Neural cell (in vitro differentiated cells): ENCODE measurements at regions not wholly inside any gene's neighbourhood (a gene's known extent, or its start where the extent isn't known, plus 50 kb on each side); places are given as distances from the start of the nearest gene placed in this dataset.

ENCODE experiments used
- POLR2AphosphoS5 ChIP-seq: IDR thresholded peaks from 2 replicates; pipeline ENCODE4 v1.6.1; 2012
- TAF1 ChIP-seq: IDR thresholded peaks from 2 replicates; pipeline ENCODE4 v1.6.1; 2012; ENCODE audit warnings: low read depth
- TF ChIP-seq, protein P1 (sequence below): fragments of 450-650 bp; IDR thresholded peaks from 2 replicates; pipeline ENCODE4 v1.5.1; 2014; ENCODE audit warnings: antibody characterized with exemption, mild to moderate bottlenecking, moderate library complexity; ENCODE audit not compliant: poor library complexity, severe bottlenecking
- TF ChIP-seq, protein P2 (sequence below): IDR thresholded peaks from 2 replicates; pipeline ENCODE4 v1.6.1; 2012; ENCODE audit warnings: borderline replicate concordance

DNA sequence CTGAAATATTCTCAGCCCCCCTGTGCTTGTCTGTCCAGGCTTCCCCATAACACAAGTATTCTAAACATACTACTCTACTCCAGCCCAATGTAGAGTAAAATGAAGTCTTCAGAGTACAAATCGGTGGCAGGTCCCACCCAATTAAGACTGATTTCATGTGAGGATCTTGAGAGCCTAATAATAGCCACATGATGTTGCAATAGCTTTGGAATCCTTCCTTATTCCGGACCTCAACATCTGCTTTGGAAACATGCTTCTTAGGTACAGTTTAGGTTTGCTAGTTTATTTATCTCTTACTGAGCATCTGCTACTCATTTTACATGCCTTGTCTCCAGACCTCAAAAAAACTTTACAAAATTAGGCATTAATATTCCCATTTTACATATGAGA lies 207.3 kb upstream of the RAB6C start:
- TF ChIP-seq, protein P1, sequence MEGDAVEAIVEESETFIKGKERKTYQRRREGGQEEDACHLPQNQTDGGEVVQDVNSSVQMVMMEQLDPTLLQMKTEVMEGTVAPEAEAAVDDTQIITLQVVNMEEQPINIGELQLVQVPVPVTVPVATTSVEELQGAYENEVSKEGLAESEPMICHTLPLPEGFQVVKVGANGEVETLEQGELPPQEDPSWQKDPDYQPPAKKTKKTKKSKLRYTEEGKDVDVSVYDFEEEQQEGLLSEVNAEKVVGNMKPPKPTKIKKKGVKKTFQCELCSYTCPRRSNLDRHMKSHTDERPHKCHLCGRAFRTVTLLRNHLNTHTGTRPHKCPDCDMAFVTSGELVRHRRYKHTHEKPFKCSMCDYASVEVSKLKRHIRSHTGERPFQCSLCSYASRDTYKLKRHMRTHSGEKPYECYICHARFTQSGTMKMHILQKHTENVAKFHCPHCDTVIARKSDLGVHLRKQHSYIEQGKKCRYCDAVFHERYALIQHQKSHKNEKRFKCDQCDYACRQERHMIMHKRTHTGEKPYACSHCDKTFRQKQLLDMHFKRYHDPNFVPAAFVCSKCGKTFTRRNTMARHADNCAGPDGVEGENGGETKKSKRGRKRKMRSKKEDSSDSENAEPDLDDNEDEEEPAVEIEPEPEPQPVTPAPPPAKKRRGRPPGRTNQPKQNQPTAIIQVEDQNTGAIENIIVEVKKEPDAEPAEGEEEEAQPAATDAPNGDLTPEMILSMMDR: no peak
- TF ChIP-seq POLR2AphosphoS5 (no peak), TAF1 (no peak)
- TF ChIP-seq, protein P2, sequence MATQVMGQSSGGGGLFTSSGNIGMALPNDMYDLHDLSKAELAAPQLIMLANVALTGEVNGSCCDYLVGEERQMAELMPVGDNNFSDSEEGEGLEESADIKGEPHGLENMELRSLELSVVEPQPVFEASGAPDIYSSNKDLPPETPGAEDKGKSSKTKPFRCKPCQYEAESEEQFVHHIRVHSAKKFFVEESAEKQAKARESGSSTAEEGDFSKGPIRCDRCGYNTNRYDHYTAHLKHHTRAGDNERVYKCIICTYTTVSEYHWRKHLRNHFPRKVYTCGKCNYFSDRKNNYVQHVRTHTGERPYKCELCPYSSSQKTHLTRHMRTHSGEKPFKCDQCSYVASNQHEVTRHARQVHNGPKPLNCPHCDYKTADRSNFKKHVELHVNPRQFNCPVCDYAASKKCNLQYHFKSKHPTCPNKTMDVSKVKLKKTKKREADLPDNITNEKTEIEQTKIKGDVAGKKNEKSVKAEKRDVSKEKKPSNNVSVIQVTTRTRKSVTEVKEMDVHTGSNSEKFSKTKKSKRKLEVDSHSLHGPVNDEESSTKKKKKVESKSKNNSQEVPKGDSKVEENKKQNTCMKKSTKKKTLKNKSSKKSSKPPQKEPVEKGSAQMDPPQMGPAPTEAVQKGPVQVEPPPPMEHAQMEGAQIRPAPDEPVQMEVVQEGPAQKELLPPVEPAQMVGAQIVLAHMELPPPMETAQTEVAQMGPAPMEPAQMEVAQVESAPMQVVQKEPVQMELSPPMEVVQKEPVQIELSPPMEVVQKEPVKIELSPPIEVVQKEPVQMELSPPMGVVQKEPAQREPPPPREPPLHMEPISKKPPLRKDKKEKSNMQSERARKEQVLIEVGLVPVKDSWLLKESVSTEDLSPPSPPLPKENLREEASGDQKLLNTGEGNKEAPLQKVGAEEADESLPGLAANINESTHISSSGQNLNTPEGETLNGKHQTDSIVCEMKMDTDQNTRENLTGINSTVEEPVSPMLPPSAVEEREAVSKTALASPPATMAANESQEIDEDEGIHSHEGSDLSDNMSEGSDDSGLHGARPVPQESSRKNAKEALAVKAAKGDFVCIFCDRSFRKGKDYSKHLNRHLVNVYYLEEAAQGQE: no peak
